SK-N-SH (cell line): ENCODE measurements at regions not wholly inside any gene's neighbourhood (a gene's known extent, or its start where the extent isn't known, plus 50 kb on each side); places are given as distances from the start of the nearest gene placed in this dataset.

Source experiments
- CTCF ChIP-seq: fragments of 200-600 bp; sonication (generic); IDR thresholded peaks from 2 replicates; pipeline ENCODE4 v1.6.1; 2017; ENCODE audit warnings: antibody characterized with exemption, mild to moderate bottlenecking, moderate library complexity
- ELF1 ChIP-seq: IDR thresholded peaks from 2 replicates; pipeline ENCODE4 v1.4.0; 2012
- EP300 ChIP-seq, 2 experiments: IDR thresholded peaks; 2 replicates each; pipeline versions ENCODE4 v1.4.0 to v1.6.1; 2012; ENCODE audit warnings: borderline replicate concordance in 1 of 2, low read depth in 1 of 2, low read length in 1 of 2
- FOSL2 ChIP-seq: IDR thresholded peaks from 2 replicates; pipeline ENCODE4 v1.4.0; 2012; ENCODE audit warnings: low read depth, mild to moderate bottlenecking, moderate library complexity, borderline replicate concordance
- GABPA ChIP-seq: IDR thresholded peaks from 2 replicates; pipeline ENCODE4 v1.4.0; 2012; ENCODE audit warnings: low read depth, mild to moderate bottlenecking
- GATA2 ChIP-seq: sonication (generic); formaldehyde crosslinking; IDR thresholded peaks from 2 replicates; pipeline ENCODE4 v1.5.0; 2020; ENCODE audit warnings: mild to moderate bottlenecking, missing genetic modification reagents
- POLR2AphosphoS5 ChIP-seq: IDR thresholded peaks from 2 replicates; pipeline ENCODE4 v1.6.1; 2012; ENCODE audit warnings: low read depth, low read length
- RAD21 ChIP-seq: IDR thresholded peaks from 2 replicates; pipeline ENCODE4 v1.6.1; 2012; ENCODE audit warnings: mild to moderate bottlenecking, low read length
- SIN3A ChIP-seq: IDR thresholded peaks from 2 replicates; pipeline ENCODE4 v1.6.1; 2012; ENCODE audit warnings: low read depth, mild to moderate bottlenecking, low read length, moderate library complexity, borderline replicate concordance
- SMC3 ChIP-seq: IDR thresholded peaks from 2 replicates; pipeline ENCODE4 v1.6.1; 2012; ENCODE audit warnings: low read depth, low read length, improper control_type of control experiment
- TEAD4 ChIP-seq: IDR thresholded peaks from 2 replicates; pipeline ENCODE4 v1.4.0; 2012; ENCODE audit warnings: mild to moderate bottlenecking, borderline replicate concordance; ENCODE audit not compliant: insufficient read depth
- TF ChIP-seq, protein P1 (sequence below): IDR thresholded peaks from 2 replicates; pipeline ENCODE4; 2012
- TF ChIP-seq, protein P2 (sequence below): IDR thresholded peaks from 2 replicates; pipeline ENCODE4 v1.4.0; 2012; ENCODE audit warnings: low read depth
- TF ChIP-seq, protein P3 (sequence below): IDR thresholded peaks from 2 replicates; pipeline ENCODE4 v1.6.1; 2012; ENCODE audit warnings: mild to moderate bottlenecking, low read depth, low read length, moderate library complexity

DNA sequence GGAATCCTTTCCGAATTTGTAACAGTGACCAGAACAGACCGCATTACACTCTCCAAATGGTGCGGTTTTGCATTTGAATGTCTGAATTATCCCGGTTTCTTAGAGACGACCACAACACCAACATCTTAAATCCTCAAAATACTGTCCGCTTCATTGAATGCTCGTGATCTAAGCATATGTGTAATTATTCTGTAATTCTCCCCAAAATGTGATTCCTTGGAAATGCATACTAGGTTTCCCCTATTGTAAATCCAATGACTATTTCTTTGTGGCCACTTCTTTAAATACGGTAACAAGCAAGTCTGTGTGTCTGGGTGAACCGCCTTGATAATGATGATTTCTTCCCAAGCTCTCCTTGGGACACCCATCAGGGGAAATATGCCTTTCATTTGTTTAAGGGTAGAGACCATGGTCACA is 87.3 kb upstream of the DBX1 start:
- no peak for TF ChIP-seq ELF1
- TF ChIP-seq CTCF, result no peak
- no peak for TF ChIP-seq GABPA
- TF ChIP-seq TEAD4, result no peak
- no peak for TF ChIP-seq RAD21
- TF ChIP-seq, protein P1, sequence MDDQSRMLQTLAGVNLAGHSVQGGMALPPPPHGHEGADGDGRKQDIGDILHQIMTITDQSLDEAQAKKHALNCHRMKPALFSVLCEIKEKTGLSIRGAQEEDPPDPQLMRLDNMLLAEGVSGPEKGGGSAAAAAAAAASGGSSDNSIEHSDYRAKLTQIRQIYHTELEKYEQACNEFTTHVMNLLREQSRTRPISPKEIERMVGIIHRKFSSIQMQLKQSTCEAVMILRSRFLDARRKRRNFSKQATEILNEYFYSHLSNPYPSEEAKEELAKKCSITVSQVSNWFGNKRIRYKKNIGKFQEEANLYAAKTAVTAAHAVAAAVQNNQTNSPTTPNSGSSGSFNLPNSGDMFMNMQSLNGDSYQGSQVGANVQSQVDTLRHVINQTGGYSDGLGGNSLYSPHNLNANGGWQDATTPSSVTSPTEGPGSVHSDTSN, result no peak
- TF ChIP-seq, protein P2, sequence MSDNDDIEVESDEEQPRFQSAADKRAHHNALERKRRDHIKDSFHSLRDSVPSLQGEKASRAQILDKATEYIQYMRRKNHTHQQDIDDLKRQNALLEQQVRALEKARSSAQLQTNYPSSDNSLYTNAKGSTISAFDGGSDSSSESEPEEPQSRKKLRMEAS, result no peak
- TF ChIP-seq SMC3, result no peak
- no peak for TF ChIP-seq POLR2AphosphoS5
- TF ChIP-seq GATA2 (CRISPR knock-in tag), result no peak
- TF ChIP-seq EP300 (IDR thresholded peaks at IDR 0.05; ENCODE audit: borderline replicate concordance in 1 of 2, low read depth in 1 of 2, low read length in 1 of 2), result no peak
- no peak for TF ChIP-seq SIN3A
- TF ChIP-seq FOSL2, result no peak
- TF ChIP-seq, protein P3, sequence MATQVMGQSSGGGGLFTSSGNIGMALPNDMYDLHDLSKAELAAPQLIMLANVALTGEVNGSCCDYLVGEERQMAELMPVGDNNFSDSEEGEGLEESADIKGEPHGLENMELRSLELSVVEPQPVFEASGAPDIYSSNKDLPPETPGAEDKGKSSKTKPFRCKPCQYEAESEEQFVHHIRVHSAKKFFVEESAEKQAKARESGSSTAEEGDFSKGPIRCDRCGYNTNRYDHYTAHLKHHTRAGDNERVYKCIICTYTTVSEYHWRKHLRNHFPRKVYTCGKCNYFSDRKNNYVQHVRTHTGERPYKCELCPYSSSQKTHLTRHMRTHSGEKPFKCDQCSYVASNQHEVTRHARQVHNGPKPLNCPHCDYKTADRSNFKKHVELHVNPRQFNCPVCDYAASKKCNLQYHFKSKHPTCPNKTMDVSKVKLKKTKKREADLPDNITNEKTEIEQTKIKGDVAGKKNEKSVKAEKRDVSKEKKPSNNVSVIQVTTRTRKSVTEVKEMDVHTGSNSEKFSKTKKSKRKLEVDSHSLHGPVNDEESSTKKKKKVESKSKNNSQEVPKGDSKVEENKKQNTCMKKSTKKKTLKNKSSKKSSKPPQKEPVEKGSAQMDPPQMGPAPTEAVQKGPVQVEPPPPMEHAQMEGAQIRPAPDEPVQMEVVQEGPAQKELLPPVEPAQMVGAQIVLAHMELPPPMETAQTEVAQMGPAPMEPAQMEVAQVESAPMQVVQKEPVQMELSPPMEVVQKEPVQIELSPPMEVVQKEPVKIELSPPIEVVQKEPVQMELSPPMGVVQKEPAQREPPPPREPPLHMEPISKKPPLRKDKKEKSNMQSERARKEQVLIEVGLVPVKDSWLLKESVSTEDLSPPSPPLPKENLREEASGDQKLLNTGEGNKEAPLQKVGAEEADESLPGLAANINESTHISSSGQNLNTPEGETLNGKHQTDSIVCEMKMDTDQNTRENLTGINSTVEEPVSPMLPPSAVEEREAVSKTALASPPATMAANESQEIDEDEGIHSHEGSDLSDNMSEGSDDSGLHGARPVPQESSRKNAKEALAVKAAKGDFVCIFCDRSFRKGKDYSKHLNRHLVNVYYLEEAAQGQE, result no peak
